ENCODE measurements at regions not wholly inside any gene's neighbourhood (a gene's known extent, or its start where the extent isn't known, plus 50 kb on each side); places are given as distances from the start of the nearest gene placed in this dataset.

DNA sequence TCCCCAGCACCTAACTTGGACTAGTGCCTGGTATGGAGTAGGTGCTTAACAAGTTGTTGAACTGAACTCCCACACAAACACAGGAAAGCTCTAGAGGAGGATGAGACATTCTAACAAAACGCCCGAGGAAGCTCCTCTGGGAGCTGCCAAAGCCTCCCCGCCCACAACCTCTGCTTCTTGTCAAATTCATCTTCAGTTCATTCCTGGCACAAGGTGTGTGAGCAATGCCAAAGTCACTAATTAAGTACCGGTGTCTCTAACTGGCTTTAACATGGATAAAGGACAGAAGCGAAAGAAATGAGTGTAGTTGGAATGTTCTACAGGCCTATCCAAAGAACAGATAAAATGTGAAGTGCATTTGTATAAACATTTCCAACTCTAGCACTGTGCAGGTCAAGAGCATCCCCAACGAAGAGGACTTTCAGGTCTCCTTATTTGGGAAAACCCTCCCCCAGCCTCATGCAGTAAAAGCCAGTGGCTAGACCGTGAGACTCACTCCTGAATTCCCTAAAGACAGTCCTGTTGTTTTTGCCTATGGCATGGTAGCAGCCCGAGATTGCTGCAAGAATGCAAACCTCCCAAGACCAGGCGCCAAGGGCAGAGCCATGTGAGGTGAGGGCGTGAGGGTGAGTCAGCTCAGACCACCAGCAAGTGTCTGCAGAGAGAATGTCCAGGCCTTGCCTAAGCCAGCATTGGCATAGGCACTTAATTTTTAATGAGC is 72.2 kb upstream of the KLF3 start:
- Histone ChIP-seq H3K27ac (ENCODE audit: low read depth in 1 of 2, low read length in 2 of 2) (no peak overlapping the region), H3K4me3 (ENCODE audit: low read length) (no peak overlapping the region), H3K27me3 (ENCODE audit: control insufficient read depth in 1 of 2, insufficient read depth in 2 of 2, low read length in 2 of 2) (no peaks in the 10 kb centered on the region), H3K36me3 (ENCODE audit: insufficient read depth, low read length) (no peaks in the 10 kb centered on the region), H3K9me3 (ENCODE audit: control insufficient read depth in 1 of 2, insufficient read depth in 1 of 2, low read length in 2 of 2) (no peaks in the 10 kb centered on the region), H3K4me1 (ENCODE audit: insufficient read depth, low read length) (no peaks in the 10 kb centered on the region)
- Mint-ChIP-seq H3K36me3 (ENCODE audit: low read depth) (no peaks in the 10 kb centered on the region), H3K9me3 (no peaks in the 10 kb centered on the region), H3K4me3 (no peak overlapping the region), H3K27ac (no peak overlapping the region), H3K27me3 (no peaks in the 10 kb centered on the region), H3K4me1 (ENCODE audit: low read depth) (no peaks in the 10 kb centered on the region)
- TF ChIP-seq CTCF (IDR thresholded peaks at IDR 0.05) = no peak
- no peak for ATAC-seq (ENCODE audit: poor library complexity)
- ChIA-PET POLR2A (no interaction called here), CTCF (no interaction called here)
- intact Hi-C loops (cut with DNase I, micrococcal nuclease) = loop anchor here in 1 of 2 experiments (5.0 kb wide), 1 partner anchor 46 kb away; no protein-coding TSS in a partner anchor
- DNase-seq = no peak

DNA sequence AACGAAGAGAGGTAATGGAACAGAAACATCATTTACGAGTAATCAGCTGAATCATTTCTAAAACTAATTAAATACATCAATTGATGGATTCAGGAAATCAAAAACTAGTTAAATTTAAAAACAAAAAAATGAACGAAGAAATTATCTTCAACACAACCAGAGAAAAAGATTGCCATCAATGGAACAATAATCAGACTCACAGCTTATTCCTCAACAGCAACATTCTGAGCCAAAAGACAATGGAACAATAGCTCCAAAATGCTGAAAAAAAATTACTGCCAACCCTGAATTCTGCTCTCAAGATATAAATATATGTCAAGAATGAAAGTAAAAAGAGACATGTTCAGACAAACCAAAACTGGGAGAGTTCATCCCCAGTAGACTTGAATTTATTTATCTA is 65.5 kb upstream of the KLF3 start:
- Histone ChIP-seq H3K27ac (ENCODE audit: low read depth in 1 of 2, low read length in 2 of 2) (no peak overlapping the region), H3K36me3 (ENCODE audit: insufficient read depth, low read length) (no peaks in the 10 kb centered on the region), H3K4me3 (ENCODE audit: low read length) (no peak overlapping the region), H3K4me1 (ENCODE audit: insufficient read depth, low read length) (no peaks in the 10 kb centered on the region), H3K27me3 (ENCODE audit: control insufficient read depth in 1 of 2, insufficient read depth in 2 of 2, low read length in 2 of 2) (no peaks in the 10 kb centered on the region), H3K9me3 (ENCODE audit: control insufficient read depth in 1 of 2, insufficient read depth in 1 of 2, low read length in 2 of 2) (no peaks in the 10 kb centered on the region)
- CTCF ChIA-PET = no interaction called here
- H3K27ac Mint-ChIP-seq = no peak overlapping the region
- peaks cover 3% of the 10 kb centered on the region for H3K9me3 Mint-ChIP-seq
- no peak overlapping the region for H3K4me3 Mint-ChIP-seq
- POLR2A ChIA-PET = interaction anchor here (0.7 to 0.8 kb wide), 3 partner anchors 12 to 60 kb away, joined by 3 to 4 read pairs (median 3); no protein-coding TSS in a partner anchor
- H3K4me1 Mint-ChIP-seq (ENCODE audit: low read depth) = no peaks in the 10 kb centered on the region
- DNase-seq (no peak), ATAC-seq (ENCODE audit: poor library complexity) (no peak)
- H3K27me3 Mint-ChIP-seq = no peaks in the 10 kb centered on the region
- intact Hi-C loops (cut with DNase I, micrococcal nuclease) = no loop called here
- no peaks in the 10 kb centered on the region for H3K36me3 Mint-ChIP-seq (ENCODE audit: low read depth)
- no peak for TF ChIP-seq CTCF (IDR thresholded peaks at IDR 0.05)

DNA sequence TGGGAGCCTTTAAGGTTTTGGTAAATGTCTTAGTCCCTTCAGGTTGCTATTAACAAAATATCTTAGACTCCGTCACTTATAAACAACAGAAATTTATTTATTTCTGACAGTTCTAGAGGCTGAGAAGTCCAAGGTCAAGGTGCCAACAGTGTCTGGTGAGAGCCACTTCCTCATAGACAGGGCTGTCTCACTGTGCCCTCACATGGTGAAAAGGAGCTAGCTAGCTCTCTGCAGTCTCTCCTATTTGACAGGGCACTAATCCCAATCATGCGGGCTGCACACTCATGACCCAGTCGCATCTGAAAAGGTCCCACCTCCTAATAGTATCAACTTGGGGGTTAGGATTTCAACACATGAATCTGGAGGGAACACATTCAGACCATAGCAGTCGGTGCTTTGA is 63.4 kb upstream of the KLF3 start:
- H3K27me3 Mint-ChIP-seq = no peaks in the 10 kb centered on the region
- ChIA-PET CTCF (no interaction called here), POLR2A (no interaction called here)
- H3K4me1 Mint-ChIP-seq (ENCODE audit: low read depth) = peaks cover 16% of the 10 kb centered on the region
- no peak overlapping the region for H3K4me3 ChIP-seq (ENCODE audit: low read length)
- DNase-seq = peak in 1 of 14 experiments; percentile 30
- ATAC-seq (ENCODE audit: poor library complexity) = no peak
- no peak for TF ChIP-seq CTCF (IDR thresholded peaks at IDR 0.05)
- intact Hi-C loops (cut with DNase I, micrococcal nuclease) = no loop called here
- no peaks in the 10 kb centered on the region for H3K36me3 ChIP-seq (ENCODE audit: insufficient read depth, low read length)
- no peak overlapping the region for H3K27ac Mint-ChIP-seq
- H3K9me3 Mint-ChIP-seq = peaks cover 3% of the 10 kb centered on the region
- peaks cover 4% of the 10 kb centered on the region for H3K4me1 ChIP-seq (ENCODE audit: insufficient read depth, low read length)
- no peaks in the 10 kb centered on the region for H3K9me3 ChIP-seq (ENCODE audit: control insufficient read depth in 1 of 2, insufficient read depth in 1 of 2, low read length in 2 of 2)
- no peak overlapping the region for H3K27ac ChIP-seq (ENCODE audit: low read depth in 1 of 2, low read length in 2 of 2)
- H3K4me3 Mint-ChIP-seq = no peak overlapping the region
- no peaks in the 10 kb centered on the region for H3K36me3 Mint-ChIP-seq (ENCODE audit: low read depth)
- H3K27me3 ChIP-seq (ENCODE audit: control insufficient read depth in 1 of 2, insufficient read depth in 2 of 2, low read length in 2 of 2) = no peaks in the 10 kb centered on the region
